BLaER1 (cell line): ENCODE measurements at regions not wholly inside any gene's neighbourhood (a gene's known extent, or its start where the extent isn't known, plus 50 kb on each side); places are given as distances from the start of the nearest gene placed in this dataset.
"Not testable (repeated sequence)": the region's sequence is repeated elsewhere in the genome, so short reads cannot be mapped to it uniquely, and the experiment has no call there.

Experiments used
- H3K27ac ChIP-seq: shearing (Covaris generic); formaldehyde crosslinking; 2 replicates; pipeline ENCODE4 v1.8.1; 2022
- H3K27me3 ChIP-seq: shearing (Covaris generic); formaldehyde crosslinking; 2 replicates; pipeline ENCODE4 v1.8.1; 2022
- H3K36me3 ChIP-seq: shearing (Covaris generic); formaldehyde crosslinking; 2 replicates; pipeline ENCODE4 v1.8.1; 2022
- H3K4me1 ChIP-seq: shearing (Covaris generic); formaldehyde crosslinking; 2 replicates; pipeline ENCODE4 v1.8.1; 2022
- H3K4me2 ChIP-seq: shearing (Covaris generic); formaldehyde crosslinking; 2 replicates; pipeline ENCODE4 v1.8.1; 2022
- H3K4me3 ChIP-seq: shearing (Covaris generic); formaldehyde crosslinking; 2 replicates; pipeline ENCODE4 v1.8.1; 2022
- H3K9ac ChIP-seq: shearing (Covaris generic); formaldehyde crosslinking; 2 replicates; pipeline ENCODE4 v1.8.1; 2022
- H3K9me3 ChIP-seq: shearing (Covaris generic); formaldehyde crosslinking; 2 replicates; pipeline ENCODE4 v1.8.1; 2022
- H4K20me1 ChIP-seq: shearing (Covaris generic); formaldehyde crosslinking; 2 replicates; pipeline ENCODE4 v1.8.1; 2022
- Cebpa-rat ChIP-seq: shearing (Covaris generic); IDR thresholded peaks from 2 replicates; pipeline ENCODE4 v1.8.1; 2022

DNA sequence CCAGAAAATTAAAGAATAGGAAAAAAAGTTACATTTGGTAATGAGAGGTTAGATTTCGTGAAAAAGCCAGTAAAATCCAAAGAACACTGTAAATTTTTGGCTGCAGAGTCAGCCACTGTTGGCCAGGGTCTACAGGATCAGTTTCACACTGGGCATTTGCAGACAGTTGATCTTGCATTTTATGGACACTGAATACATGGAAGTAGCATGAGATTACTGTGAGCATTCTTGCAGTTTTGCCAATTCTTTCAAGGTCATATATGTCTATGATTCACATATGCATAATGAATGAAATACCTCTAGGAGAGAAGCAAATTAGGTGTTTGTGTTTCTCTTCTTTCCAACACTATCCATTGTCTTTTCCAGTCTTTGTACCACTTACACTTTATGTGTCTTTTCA is 200.8 kb upstream of the DPYD start:
- Histone ChIP-seq H3K4me1 (no peaks in the 10 kb centered on the region), H3K4me2 (no peak overlapping the region), H3K9ac (no peak overlapping the region), H3K27me3 (no peaks in the 10 kb centered on the region), H3K27ac (no peak overlapping the region), H3K36me3 (no peaks in the 10 kb centered on the region), H3K9me3 (no peaks in the 10 kb centered on the region), H4K20me1 (no peaks in the 10 kb centered on the region), H3K4me3 (no peak overlapping the region)
- no peak for TF ChIP-seq Cebpa-rat

DNA sequence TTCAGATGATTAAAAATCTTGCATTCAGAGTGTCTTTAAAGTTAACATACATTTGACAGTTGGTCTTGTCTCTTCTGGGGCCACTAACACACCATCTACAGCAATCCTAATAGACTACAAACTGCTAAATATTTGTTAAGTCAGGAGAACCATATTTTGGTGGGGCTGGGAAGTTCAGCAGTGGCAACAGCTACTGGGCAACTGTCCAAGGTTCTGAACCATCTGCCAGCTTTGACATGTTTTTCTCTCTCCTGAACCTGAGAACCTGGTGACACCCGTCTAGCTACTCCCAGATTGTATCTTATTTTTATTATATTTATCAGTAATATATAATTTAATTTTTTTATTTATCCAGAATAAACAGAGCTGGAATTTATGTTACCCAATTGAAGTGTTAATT is 199.0 kb upstream of the DPYD start:
- Histone ChIP-seq H3K4me3 (no peak overlapping the region), H4K20me1 (no peaks in the 10 kb centered on the region), H3K4me1 (no peaks in the 10 kb centered on the region), H3K36me3 (no peaks in the 10 kb centered on the region), H3K27ac (no peak overlapping the region), H3K27me3 (no peaks in the 10 kb centered on the region), H3K4me2 (no peak overlapping the region), H3K9me3 (no peaks in the 10 kb centered on the region), H3K9ac (no peak overlapping the region)
- TF ChIP-seq Cebpa-rat = no peak

DNA sequence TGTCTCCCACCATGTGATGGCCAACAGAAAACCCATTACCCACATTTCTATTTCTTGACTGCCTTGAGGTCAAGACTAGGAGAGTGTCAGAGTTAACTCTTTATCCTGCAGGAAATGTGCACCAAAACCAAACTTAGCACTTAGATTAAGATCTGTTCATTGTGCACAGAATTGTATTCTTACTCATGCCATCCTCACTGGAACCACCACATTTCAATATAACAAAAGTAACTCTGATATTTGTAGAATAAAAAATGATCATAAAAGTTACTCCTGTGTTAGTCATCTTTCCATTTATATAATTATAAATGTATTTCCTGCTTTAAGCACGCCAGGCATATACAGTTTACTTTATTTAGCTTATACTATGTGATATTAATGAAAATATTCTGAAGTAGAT is 193.0 kb upstream of the DPYD start:
- Histone ChIP-seq H3K9ac (no peak overlapping the region), H3K9me3 (no peaks in the 10 kb centered on the region), H3K4me3 (no peak overlapping the region), H4K20me1 (no peaks in the 10 kb centered on the region), H3K27ac (no peak overlapping the region), H3K4me1 (no peaks in the 10 kb centered on the region), H3K27me3 (no peaks in the 10 kb centered on the region), H3K36me3 (no peaks in the 10 kb centered on the region), H3K4me2 (no peak overlapping the region)
- TF ChIP-seq Cebpa-rat = no peak

DNA sequence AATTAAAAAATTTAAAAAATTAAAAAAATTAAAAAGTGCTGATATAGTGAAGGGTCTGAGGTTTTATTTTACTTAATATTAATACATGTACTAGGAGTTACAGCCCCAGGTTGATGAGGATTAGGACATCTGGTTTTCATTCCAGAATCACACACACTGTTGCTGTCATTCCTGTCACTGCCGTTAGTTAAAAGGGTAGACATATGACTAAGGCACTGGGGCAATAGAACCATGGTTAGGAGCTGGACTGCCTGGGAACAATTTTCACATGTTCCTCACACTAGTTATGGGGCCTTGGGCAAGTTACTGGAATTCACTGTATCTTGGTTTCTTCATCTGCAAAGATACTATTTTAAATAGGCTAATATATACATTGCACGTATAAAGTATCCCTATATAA is 191.8 kb upstream of the DPYD start:
- H3K9ac ChIP-seq = no peak overlapping the region
- no peak overlapping the region for H3K4me2 ChIP-seq
- TF ChIP-seq Cebpa-rat = no peak

DNA sequence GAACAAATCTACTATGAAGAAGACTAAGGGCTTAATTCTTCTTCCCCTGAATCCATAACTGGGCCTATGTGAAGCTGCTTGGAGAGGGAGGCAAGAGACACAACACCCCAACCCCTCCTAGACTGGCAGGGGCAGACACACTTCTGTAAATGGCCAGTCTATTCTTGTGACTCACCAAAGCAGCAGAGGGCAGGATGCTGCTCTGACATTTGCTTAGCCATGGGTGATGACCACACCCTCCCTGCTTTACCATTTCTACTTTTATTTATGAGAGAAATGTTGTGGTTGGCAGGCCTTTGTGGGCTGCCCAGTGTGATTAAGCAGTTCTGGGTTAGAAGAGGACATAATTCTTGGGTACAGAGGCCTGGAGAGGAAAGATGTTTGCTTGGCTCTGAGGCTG is 189.8 kb upstream of the DPYD start:
- Histone ChIP-seq H3K27me3 (no peaks in the 10 kb centered on the region), H3K9ac (no peak overlapping the region)

More for the DNA sequence above, 191.8 kb upstream of the DPYD start:
- no peak overlapping the region for H3K27ac ChIP-seq
- no peaks in the 10 kb centered on the region for H3K27me3 ChIP-seq
- no peaks in the 10 kb centered on the region for H4K20me1 ChIP-seq
- H3K4me3 ChIP-seq = no peak overlapping the region
- peaks cover 5% of the 10 kb centered on the region; the same call in 1 of the 2 replicates for H3K9me3 ChIP-seq
- no peaks in the 10 kb centered on the region for H3K36me3 ChIP-seq
- no peaks in the 10 kb centered on the region for H3K4me1 ChIP-seq

DNA sequence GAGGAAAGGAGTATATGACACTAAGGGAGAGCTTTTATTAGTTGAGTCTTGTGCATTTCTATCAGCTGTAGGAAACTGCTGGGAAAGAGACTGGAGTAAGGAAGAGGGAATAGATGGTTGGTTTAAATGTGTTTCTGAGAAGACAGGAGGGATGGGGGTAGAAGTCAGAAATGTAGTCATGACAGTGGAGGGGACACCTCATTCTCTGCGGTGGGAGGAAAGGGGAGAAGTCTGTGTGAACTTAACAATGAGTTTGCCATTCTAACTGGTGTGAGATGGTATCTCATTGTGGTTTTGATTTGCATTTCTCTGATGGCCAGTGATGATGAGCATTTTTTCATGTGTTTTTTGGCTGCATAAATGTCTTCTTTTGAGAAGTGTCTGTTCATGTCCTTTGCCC is 187.5 kb upstream of the DPYD start:
- not testable (repeated sequence) for H3K4me2 ChIP-seq, H4K20me1 ChIP-seq, H3K9ac ChIP-seq, H3K36me3 ChIP-seq, H3K27ac ChIP-seq, H3K4me3 ChIP-seq, H3K27me3 ChIP-seq, H3K4me1 ChIP-seq
- H3K9me3 ChIP-seq = peaks cover 12% of the 10 kb centered on the region

More for the DNA sequence above, 189.8 kb upstream of the DPYD start:
- Histone ChIP-seq H3K4me1 (no peaks in the 10 kb centered on the region), H3K4me3 (no peak overlapping the region), H3K36me3 (no peaks in the 10 kb centered on the region), H3K27ac (no peak overlapping the region), H3K9me3 (peaks cover 12% of the 10 kb centered on the region), H4K20me1 (no peaks in the 10 kb centered on the region), H3K4me2 (no peak overlapping the region)
- no peak for TF ChIP-seq Cebpa-rat

DNA sequence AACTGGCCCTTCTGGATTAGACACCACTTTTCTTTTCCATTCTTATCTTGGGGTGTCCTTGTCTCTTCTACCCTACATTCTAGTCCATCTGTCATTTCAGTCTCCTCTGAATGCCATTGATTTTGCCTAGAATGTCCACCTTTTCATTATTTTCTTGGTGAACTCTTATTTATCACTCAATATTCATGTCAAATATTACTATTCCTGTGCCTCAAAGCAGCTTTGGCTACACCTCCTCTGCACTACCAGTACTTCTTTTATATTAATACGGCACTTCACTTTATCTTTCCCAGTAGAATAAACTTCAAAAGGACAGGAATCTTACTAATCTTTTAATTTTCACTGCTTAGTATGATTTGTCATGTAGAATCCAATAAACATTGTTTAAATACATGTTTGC is 186.4 kb upstream of the DPYD start:
- Histone ChIP-seq H3K27me3 (no peaks in the 10 kb centered on the region), H3K4me2 (no peak overlapping the region), H3K4me3 (no peak overlapping the region), H4K20me1 (no peaks in the 10 kb centered on the region), H3K36me3 (no peaks in the 10 kb centered on the region), H3K4me1 (no peaks in the 10 kb centered on the region), H3K9me3 (peaks cover 12% of the 10 kb centered on the region), H3K27ac (no peak overlapping the region), H3K9ac (no peak overlapping the region)
- TF ChIP-seq Cebpa-rat = no peak

DNA sequence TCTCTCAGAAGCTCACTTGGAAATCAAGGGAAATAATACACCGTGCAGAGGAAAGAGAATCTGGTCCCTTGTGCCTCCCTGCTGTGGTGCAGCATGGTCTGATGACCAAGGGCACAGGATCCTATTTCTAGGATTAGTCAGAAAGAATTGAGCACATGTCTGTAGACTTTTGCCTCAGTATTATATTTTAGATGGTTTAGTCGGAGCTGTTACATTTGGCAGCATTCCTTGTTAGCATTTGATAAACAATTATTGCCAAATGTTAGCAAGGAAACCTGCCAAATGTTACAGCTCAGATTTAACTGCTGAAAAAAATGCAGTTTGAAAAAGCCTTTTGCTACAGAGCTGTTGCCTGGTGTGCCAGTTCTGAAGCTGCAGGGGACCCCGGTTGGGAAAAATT is 183.5 kb upstream of the DPYD start:
- Histone ChIP-seq H3K4me1 (no peaks in the 10 kb centered on the region), H3K4me2 (no peak overlapping the region)
- TF ChIP-seq Cebpa-rat = no peak

DNA sequence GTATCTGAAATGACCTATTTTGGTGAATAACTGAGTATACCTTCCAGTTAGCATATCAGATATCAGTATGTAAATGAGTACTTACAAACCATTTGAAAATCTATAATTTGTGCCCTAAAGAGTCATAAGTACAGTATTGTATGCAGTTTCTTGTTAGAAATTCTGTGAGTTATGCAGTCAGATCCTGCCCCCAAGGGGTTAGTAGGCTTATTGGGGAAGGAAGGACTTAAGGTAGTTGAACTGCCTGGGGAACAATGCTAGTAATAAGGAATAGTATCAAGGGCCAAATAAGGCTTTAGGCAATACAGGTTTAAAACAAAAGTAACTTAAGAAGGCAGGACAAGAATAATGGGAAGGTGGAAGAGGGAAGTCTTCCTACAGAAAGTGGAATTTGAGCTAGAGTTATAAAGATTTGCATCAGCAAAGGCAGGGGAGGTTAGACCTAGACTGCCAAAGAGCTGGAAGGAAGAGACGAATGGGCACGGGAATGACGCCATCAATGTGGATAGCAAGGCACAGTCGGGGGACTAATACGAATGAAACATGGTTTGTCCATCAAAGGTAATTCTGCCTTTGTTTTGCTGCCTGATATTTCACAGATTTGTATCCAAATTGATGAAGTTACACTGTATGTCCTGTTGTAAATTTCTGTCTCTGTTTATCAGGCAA is 182.9 kb upstream of the DPYD start:
- no peak overlapping the region for H3K27ac ChIP-seq
- H3K27me3 ChIP-seq = no peaks in the 10 kb centered on the region
- H3K4me2 ChIP-seq = no peak overlapping the region
- H3K9ac ChIP-seq = no peak overlapping the region
- peaks cover 12% of the 10 kb centered on the region for H3K9me3 ChIP-seq
- no peaks in the 10 kb centered on the region for H3K4me1 ChIP-seq
- H4K20me1 ChIP-seq = no peaks in the 10 kb centered on the region
- TF ChIP-seq Cebpa-rat = no peak
- no peak overlapping the region for H3K4me3 ChIP-seq
- H3K36me3 ChIP-seq = no peaks in the 10 kb centered on the region

More for the DNA sequence above, 183.5 kb upstream of the DPYD start:
- H4K20me1 ChIP-seq = no peaks in the 10 kb centered on the region
- H3K27me3 ChIP-seq = no peaks in the 10 kb centered on the region
- H3K4me3 ChIP-seq = no peak overlapping the region
- H3K27ac ChIP-seq = no peak overlapping the region
- H3K9me3 ChIP-seq = peaks cover 12% of the 10 kb centered on the region
- H3K9ac ChIP-seq = no peak overlapping the region
- H3K36me3 ChIP-seq = no peaks in the 10 kb centered on the region

DNA sequence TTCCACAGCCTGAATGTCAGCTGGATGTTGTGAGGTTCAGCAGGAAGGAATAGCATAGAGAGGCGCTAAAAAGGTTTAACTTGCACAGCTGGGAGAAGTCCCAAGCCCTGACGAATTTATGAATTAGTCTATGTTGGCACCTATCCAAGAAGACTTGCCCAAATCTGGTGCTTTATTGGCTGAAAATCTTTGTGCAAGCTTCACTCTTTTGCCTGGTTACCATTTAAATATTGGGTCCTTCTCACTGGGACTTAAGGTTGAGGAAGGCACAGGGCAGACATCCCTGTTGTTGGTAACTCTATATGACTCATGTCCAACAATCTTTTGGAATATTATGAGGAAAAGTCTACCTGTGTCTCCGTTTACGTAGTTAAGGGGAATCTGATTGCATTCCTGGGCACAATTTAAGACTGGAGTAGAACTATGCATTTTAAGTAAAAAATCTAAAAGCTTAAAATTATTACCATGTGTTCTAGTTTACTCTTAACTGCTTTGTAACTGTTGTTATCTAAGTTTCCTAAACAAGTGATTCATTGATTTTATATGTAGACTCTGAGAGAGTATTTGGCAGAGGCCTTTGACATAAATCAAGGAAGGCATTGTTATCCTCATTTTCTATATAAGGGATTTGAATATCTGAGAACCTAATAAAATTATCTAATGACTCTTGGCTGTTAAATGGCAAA is 181.7 kb upstream of the DPYD start:
- Histone ChIP-seq H3K27me3 (no peaks in the 10 kb centered on the region), H3K9me3 (peaks cover 6% of the 10 kb centered on the region), H3K9ac (no peak overlapping the region), H3K36me3 (no peaks in the 10 kb centered on the region), H4K20me1 (no peaks in the 10 kb centered on the region), H3K4me1 (no peaks in the 10 kb centered on the region), H3K4me3 (no peak overlapping the region), H3K27ac (no peak overlapping the region), H3K4me2 (no peak overlapping the region)
- no peak for TF ChIP-seq Cebpa-rat
